Colonic mucosa (tissue), 4 donors: ENCODE measurements at regions not wholly inside any gene's neighbourhood (a gene's known extent, or its start where the extent isn't known, plus 50 kb on each side); places are given as distances from the start of the nearest gene placed in this dataset.

Experiments
- DNase-seq: peaks from one replicate; pipeline ENCODE4 v3.0.0-alpha.2; 2020
- H3K27ac ChIP-seq: fragments of 200-600 bp; one replicate; pipeline ENCODE4 v1.8.0; 2021
- H3K27me3 ChIP-seq: fragments of 200-600 bp; one replicate; pipeline ENCODE4 v1.8.0; 2021
- H3K36me3 ChIP-seq: fragments of 200-600 bp; one replicate; pipeline ENCODE4 v1.8.0; 2021
- H3K4me1 ChIP-seq: fragments of 200-600 bp; one replicate; pipeline ENCODE4 v1.8.0; 2021; ENCODE audit warnings: mild to moderate bottlenecking
- H3K4me3 ChIP-seq: fragments of 200-600 bp; one replicate; pipeline ENCODE4 v1.8.0; 2021
- H3K9ac ChIP-seq, 2 donors: one replicate each; pipeline ENCODE4 v1.7.0; 2013; ENCODE audit warnings: control low read depth in 2 of 2, low read depth in 2 of 2, low read length in 2 of 2
- H3K9me3 ChIP-seq: fragments of 200-600 bp; one replicate; pipeline ENCODE4 v1.8.0; 2021
- intact Hi-C: fragments of 100-400 bp; cut with DNase I; formaldehyde crosslinking; loops from one replicate; pipeline ENCODE4 v1.14.1; 2022
- TF ChIP-seq, protein P1 (sequence below): fragments of 200-600 bp; IDR thresholded peaks from one replicate; pipeline ENCODE4 v1.8.0; 2022; ENCODE audit warnings: antibody characterized with exemption, mild to moderate bottlenecking
- donor health status: healthy.
- donor health status: DM: no; HTN: no; CAD: no.
- donor health status: DM: no; HTN: no; CAD: no.

GRCh38 chr3:82834098-82834497 lies 1072.7 kb upstream of the GBE1 start:
- no peaks in the 10 kb centered on the region for H3K36me3 ChIP-seq
- H3K4me1 ChIP-seq = no peaks in the 10 kb centered on the region
- H3K9me3 ChIP-seq = no peaks in the 10 kb centered on the region
- H3K27me3 ChIP-seq = no peaks in the 10 kb centered on the region
- no peak overlapping the region for H3K27ac ChIP-seq
- intact Hi-C loops = no loop called here
- H3K9ac ChIP-seq = no peak overlapping the region
- TF ChIP-seq, protein P1, sequence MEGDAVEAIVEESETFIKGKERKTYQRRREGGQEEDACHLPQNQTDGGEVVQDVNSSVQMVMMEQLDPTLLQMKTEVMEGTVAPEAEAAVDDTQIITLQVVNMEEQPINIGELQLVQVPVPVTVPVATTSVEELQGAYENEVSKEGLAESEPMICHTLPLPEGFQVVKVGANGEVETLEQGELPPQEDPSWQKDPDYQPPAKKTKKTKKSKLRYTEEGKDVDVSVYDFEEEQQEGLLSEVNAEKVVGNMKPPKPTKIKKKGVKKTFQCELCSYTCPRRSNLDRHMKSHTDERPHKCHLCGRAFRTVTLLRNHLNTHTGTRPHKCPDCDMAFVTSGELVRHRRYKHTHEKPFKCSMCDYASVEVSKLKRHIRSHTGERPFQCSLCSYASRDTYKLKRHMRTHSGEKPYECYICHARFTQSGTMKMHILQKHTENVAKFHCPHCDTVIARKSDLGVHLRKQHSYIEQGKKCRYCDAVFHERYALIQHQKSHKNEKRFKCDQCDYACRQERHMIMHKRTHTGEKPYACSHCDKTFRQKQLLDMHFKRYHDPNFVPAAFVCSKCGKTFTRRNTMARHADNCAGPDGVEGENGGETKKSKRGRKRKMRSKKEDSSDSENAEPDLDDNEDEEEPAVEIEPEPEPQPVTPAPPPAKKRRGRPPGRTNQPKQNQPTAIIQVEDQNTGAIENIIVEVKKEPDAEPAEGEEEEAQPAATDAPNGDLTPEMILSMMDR = no peak
- H3K4me3 ChIP-seq = no peak overlapping the region
- DNase-seq = no peak

DNA sequence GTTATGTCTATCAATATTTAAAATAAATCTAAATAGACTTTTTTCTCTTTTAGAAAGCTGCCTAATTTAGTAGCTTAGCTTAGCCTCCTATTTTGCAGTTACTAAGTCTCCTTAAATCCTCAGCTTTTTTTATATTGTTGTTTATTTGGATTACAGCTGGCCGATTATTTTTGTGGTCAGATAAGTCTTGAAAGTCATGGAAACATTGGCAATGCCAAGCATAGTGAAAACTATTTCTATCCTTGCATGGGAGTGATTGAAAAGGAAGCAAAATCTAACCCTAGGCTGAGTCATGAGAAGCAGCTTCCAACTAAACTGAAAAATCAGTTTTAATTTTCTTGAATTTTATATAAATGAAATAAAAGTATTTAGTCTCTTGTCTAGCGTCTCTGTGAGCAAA lies 1063.0 kb upstream of the GBE1 start:
- Histone ChIP-seq H3K9me3 (no peaks in the 10 kb centered on the region), H3K27me3 (no peaks in the 10 kb centered on the region), H3K4me3 (no peak overlapping the region), H3K27ac (no peak overlapping the region), H3K36me3 (no peaks in the 10 kb centered on the region), H3K9ac (no peak overlapping the region), H3K4me1 (no peaks in the 10 kb centered on the region)
- TF ChIP-seq, protein P1 = no peak
- DNase-seq = no peak
- intact Hi-C loops = no loop called here

- TF ChIP-seq, protein P1 = no peak
- no peaks in the 10 kb centered on the region for H3K9me3 ChIP-seq
Observed at GRCh38 chr3:82816086-82816485, 1054.6 kb upstream of the GBE1 start.

GRCh38 chr3:82815417-82816058 lies 1054.1 kb upstream of the GBE1 start:
- no peak overlapping the region for H3K9ac ChIP-seq
- no peak for DNase-seq
- TF ChIP-seq, protein P1 = no peak

More at GRCh38 chr3:82816086-82816485, 1054.6 kb upstream of the GBE1 start:
- Histone ChIP-seq H3K36me3 (no peaks in the 10 kb centered on the region), H3K27me3 (no peaks in the 10 kb centered on the region), H3K27ac (no peak overlapping the region), H3K9ac (no peak overlapping the region), H3K4me1 (no peaks in the 10 kb centered on the region), H3K4me3 (no peak overlapping the region)
- no peak for DNase-seq
- intact Hi-C loops = no loop called here

GRCh38 chr3:82814660-82815059 lies 1053.2 kb upstream of the GBE1 start:
- no peak overlapping the region for H3K27ac ChIP-seq
- no peak overlapping the region for H3K4me3 ChIP-seq
- no peak overlapping the region for H3K9ac ChIP-seq
- no peaks in the 10 kb centered on the region for H3K9me3 ChIP-seq
- no peak for DNase-seq
- no peaks in the 10 kb centered on the region for H3K4me1 ChIP-seq
- H3K36me3 ChIP-seq = no peaks in the 10 kb centered on the region
- intact Hi-C loops = no loop called here
- H3K27me3 ChIP-seq = no peaks in the 10 kb centered on the region
- TF ChIP-seq, protein P1 = no peak

More at GRCh38 chr3:82815417-82816058, 1054.1 kb upstream of the GBE1 start:
- intact Hi-C loops = no loop called here
- no peaks in the 10 kb centered on the region for H3K36me3 ChIP-seq
- H3K4me1 ChIP-seq = no peaks in the 10 kb centered on the region
- no peak overlapping the region for H3K4me3 ChIP-seq
- no peaks in the 10 kb centered on the region for H3K9me3 ChIP-seq
- no peak overlapping the region for H3K27ac ChIP-seq
- H3K27me3 ChIP-seq = no peaks in the 10 kb centered on the region
